GM21576 (cell line): ENCODE measurements at regions not wholly inside any gene's neighbourhood (a gene's known extent, or its start where the extent isn't known, plus 50 kb on each side); places are given as distances from the start of the nearest gene placed in this dataset.
A peak's percentile ranks its signal among the peaks of the same experiment; 100 is the strongest.
"Not testable (repeated sequence)": the region's sequence is repeated elsewhere in the genome, so short reads cannot be mapped to it uniquely, and the experiment has no call there.

Source experiments
- ATAC-seq: cut with Tn5 transposase; IDR thresholded peaks from one replicate; pipeline ENCODE4 v1.9.1; 2021; ENCODE audit warnings: mild to moderate bottlenecking, moderate library complexity; ENCODE audit not compliant: unreplicated experiment

DNA sequence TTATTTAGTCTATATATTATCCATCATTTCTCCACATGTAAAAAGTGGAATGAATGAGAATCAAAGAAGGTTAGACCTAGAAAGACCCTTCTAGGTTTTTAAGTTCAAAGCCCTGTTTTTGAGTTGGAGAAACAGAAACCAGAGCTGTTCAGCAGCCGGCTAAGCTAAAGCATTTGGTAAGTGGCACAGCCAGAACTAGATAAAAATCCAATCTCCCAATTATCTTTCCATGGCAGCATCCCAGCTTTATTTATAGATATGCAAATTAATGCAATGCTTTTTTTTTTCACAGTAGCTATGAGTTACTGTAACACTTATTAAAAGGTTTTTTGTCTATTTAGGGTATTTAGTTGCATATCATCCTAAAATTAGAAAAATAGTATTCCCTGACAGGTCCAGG is 85.1 kb downstream of the NIBAN1 start:
- ATAC-seq = no peak

- no peak for ATAC-seq
Observed at GRCh38 chr1:184888505-184888904, 85.8 kb downstream of the NIBAN1 start.

DNA sequence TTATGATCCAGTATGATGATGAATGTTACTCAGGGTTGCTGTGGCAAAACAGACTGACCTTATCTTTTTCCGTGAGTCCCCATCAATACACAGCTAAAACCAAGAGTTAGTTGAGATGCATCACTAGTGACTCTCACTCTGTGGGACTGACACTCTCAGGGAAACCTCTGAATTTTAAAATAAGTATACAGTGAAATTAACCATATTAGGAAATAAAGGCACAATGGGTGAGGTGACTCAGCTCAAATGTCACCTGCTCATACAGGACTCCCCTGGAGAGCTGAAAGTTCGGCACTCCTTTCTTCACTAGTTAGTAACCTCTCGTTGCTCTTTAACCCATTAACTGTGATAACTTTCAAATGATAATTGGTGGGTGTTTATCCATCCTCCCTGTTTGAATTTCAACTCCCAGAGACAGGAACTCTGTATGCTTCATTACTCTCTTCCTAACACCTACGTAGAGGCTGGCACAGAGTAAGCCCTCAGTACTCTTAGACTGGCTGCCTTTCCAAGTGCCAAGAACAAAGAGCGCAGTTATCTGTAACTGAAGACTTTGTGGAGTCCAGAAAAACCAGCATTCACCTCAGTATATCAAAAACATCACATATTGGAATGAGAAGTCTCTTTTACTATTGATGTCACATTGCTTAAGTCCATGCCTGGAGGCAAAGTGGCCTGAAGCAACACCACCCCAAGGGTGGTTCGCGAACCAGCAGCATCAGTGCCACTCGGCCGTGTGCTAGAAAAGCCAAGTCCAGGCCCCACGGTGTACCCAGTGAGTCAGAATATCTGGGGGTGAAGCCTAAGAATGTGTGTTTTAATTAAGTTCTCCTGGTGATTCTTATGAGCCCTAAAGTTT is 91.1 kb downstream of the NIBAN1 start:
- no peak for ATAC-seq

- no peak for ATAC-seq
Observed at GRCh38 chr1:184881941-184882913, 92.1 kb downstream of the NIBAN1 start.

DNA sequence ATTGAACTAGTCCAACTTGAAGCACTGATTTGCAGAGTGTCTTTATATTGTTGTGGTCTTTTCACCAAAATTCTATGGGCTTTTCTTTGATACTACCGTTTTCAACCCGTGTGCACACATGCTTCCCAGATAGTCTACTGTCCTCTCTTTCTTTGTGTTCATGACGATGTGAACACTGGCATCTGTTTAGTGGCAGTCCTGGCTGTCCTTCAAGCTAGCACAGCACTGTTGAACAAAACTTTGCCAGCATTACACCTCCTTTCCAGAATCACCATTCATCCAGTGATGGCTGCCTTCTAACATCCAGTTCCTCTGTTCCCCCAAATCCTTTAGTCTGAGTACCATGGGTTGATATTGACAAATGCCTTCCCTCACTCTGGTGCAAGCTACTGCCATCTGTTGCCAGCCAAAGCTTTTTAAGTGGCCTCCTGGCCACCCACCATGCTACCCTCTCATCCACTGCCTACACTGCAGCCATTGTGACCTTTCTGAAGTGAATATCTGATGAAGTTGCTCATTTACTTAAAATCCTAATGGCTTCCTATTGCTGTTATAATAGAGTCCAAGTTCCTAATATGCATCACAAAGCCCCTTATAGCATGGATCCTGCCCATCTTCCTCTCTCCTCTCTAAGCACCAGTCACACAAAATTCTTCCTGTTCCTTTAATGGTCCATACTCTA is 94.3 kb downstream of the NIBAN1 start:
- no peak for ATAC-seq

- no peak for ATAC-seq
Observed at GRCh38 chr1:184878602-184879001, 95.7 kb downstream of the NIBAN1 start.

DNA sequence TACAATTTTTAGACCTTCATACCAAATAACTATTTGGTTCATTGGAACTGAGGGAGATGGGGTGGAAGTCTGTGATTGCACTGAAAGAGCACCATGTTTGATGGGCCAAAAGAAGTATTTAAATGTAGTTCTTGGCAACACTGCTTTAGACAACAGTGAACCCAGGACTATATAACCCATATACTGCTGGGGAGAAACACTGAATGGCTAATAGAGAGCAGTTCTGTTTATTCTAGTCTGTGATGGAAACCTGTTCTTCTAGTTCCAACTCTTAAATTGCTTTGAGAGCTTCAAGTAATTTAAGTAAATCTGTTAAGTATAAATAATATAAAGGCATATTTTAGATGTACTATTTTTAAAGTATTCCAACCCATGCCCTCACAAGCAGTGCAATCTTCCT is 96.3 kb downstream of the NIBAN1 start:
- ATAC-seq = no peak

- ATAC-seq = not testable (repeated sequence)
Observed at GRCh38 chr1:184876015-184876414, 98.3 kb downstream of the NIBAN1 start.

DNA sequence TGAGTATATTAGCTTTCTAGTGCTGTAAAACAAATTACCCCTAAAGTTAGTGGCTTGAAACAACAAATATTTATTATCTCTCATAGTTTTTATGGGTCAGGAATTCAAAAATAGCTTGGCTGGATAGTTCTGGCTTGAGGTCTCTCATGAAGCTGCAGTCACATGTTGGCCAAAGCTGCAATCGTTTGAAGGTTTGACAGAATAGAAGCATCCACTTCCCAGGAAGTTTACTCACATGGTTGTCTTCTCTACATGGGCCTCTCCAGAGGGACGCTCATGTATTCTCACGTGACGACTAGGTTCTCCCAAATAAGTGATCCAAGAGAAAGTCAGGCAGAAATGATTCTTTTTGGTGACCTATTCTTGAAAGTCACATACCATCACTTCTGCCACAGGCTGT is 99.1 kb downstream of the NIBAN1 start:
- ATAC-seq = no peak

DNA sequence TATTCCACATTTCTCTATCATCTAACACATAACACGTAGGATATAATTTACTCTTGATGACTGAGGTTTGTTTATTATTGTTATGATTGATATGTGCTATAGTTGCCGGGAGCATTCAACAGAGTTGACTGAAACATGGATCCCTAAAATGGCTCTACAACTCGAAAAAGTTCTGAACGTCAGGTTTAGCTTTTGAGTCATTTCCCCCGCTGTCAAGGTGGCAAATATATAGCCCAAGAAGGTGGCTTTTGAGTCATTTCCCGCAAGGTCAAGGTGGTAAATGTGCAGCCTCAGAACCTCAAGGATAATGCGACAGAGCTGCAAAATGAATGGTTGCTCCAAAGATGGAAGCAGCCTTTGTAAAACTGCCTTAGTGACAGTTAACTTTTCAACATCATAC is 104.0 kb downstream of the NIBAN1 start:
- no peak for ATAC-seq

DNA sequence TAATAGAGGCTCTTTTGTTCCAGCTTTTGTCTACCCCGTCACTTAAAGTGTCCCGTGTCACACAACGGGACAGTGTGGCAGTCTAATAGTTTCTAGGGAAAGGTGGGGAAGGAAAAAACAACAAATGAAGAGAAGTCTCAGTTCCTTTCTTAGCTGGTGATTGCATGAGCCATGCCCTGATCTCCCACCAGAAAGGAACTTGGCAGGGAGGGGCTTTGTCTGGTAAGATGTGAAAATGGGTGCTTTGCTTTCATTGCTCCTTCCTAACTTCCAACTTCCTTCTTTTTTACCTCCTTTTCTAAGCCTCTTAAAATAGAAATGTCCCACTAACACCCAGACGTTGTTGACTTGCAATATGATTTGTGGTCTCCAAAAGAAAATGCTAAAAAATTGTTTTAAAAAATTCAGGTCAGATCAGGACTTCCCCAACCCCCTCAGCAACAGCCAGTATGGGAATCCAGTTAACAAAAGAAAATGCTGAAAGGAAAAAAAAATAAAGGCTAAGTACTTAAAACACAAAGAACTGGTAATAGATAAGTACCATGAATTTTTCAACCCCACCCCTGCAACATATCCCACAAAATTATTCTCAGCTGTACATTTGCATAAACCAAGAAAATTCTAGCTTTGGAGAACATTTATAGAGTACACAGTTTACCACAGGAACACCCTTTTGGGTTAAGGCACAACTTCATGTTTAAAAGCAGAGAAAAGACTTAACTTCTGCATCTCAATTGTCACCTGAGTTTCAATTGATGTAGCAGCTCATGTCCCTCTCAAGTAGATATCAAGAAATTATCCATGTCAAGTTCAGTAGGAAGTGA is 106.2 kb downstream of the NIBAN1 start:
- ATAC-seq = no peak

DNA sequence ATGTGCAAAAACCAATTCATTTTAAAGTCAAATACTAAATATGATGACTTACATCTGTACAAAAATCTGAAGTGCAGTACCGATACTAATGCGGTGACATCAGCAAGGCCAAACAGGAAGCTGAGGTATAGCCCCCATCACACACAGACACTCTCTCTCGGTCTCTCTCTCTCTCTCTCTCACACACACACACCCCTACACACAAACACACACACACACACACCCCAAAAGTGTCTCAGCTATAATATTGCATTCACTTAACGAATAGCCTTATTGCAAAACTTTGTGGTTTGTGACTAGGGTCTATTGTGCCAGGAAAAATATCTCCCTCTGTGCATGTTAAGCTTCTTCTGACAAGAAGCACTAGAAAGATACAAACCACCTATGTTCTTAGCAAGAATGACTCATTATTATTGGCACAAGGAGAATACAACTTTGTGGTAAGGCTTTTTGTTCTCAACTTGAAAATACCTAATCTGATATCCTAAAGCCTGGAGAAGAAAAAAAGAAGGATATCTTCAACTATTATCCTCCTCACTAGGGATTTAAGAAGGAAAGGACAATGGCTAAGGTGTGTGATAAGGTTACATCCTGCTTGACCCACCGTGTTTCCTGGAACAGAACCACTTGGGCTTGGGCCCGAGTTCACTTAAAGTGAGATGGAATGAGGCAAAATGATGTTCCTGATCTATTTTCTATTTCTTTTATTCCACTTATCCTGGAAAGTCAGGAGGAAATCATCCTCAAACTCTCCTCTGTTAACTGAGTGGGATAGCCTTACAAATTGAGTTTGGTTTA is 107.1 kb downstream of the NIBAN1 start:
- peak; percentile 94 for ATAC-seq

GRCh38 chr1:184866586-184866985 is 107.7 kb downstream of the NIBAN1 start:
- peak; percentile 13 for ATAC-seq

DNA sequence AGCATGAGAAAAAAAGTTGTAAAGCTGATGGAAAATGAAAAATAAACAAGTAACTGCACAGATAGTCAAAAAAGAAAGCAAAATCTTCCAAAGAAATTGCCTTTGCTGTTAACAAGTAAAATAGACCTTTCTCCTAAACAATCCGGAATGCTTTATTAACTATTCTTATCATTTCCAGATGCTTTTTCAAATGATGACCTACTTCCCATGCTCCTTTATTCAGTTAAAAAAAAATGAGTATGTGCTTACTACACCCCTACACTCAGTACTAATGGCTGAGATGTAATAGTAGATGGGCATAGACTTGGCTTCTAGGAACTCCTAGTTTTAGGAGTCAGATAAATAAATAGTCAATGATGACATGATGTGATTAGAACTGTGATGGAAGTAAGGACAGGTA is 108.5 kb downstream of the NIBAN1 start:
- no peak for ATAC-seq

DNA sequence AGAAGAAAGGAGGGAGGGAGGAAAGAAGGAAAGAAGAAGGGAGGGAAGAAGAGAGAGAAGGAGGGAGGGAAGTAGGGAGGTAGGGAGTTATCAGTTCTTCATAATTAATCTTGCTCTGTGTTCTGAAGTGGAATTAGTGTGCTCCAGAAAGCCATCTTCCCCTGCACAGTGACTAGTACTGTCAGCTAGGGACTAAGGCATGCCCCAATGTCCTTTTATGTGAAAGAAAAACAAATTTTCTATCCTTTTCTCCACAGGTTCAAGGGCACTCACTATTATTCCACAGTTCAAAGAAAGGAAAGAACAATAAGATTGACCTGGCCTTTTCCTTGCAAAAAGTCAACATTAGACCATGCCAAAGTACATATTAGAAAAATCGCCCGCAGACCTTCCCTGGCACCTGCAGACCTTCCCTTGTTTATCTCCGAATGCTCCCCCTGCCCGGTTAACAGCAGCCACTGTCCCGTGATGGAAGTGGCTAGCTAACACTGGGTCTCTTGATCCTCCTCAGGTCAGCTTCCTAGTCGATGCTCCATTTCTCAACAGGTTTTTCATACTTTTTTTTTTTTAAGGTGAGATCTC is 107.2 kb upstream of the EDEM3 start:
- ATAC-seq = no peak

DNA sequence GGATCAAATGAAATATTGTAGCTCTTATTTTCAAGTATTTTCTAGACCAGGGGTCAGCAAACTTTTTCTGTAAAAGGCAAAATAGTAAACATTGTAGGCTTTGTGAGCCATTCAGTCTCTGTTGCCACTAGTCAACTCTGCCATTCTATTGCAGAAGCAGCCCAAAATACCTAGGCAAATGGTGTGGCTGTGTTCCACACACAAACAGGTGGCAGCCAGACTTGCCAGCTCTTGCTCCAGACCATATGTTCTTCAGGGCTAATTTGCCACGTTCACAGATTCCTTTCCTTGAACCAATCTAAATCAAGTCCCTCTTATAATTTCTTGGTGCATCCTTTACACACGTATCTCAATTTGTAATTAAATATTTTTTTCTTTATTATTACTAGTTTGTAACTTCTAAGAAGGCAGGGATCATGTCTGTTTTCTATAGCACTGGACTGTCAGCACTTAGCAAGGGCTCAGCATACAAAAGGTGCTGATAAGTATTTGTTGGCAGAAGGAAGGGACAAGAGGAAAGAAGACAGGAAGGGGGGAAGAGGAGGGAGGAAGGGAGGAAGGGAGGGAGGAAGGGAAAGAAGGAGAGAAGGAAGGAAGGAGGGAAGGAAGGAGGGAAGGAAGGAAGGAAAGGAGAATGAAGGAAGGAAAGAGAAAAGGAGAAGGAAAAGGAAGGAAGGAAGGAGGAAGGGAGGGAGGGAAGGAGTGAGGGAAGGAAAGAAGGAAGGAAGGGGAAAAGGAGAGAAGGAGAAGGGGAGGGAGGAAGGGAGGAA is 106.5 kb upstream of the EDEM3 start:
- peak; percentile 61 for ATAC-seq

- ATAC-seq = peak; percentile 9
Observed at GRCh38 chr1:184860535-184860934, 105.9 kb upstream of the EDEM3 start.

DNA sequence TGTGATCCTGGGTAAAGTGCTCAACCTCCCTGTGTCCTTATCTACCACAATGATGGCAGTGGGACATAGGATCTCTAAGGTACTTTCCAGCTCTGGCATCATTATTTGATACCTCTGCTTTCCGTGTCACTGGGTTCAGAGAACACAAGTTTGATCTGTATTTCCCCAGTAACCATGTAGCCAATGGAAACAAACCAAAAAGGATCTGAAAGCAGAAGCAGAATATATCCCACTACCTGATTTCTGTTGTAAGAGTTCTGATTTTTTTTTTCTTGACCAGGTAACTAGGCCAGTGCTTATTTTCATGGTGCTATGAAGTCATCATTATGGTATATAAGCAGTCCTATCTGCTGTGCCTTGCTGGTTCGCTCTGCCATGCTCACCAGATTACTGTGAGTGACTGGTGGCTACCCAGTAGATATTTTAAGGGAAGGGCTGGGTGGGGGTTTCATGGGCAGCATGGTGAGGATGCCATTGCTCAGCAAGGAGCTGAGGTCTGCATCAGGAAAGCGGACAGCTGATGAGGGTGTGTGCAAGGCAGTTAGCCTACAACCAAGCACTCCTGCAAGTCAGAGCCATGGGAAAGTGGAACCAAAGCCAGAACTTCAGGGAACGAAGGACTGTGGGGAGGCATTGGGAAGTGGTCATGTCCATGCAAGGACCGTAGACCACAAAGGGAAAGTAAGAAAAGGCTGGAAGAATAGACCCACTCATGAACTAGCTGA is 104.9 kb upstream of the EDEM3 start:
- ATAC-seq = peak; percentile 58
